GF-D8 (cell line): ENCODE measurements at regions not wholly inside any gene's neighbourhood (a gene's known extent, or its start where the extent isn't known, plus 50 kb on each side); places are given as distances from the start of the nearest gene placed in this dataset.

Source experiments
- DNase-seq: peaks from one replicate; lab custom pipeline; 2025; lab: John Stamatoyannopoulos, UW

- no peak for DNase-seq
Measured at GRCh38 chr5:97400537-97400936, 217.5 kb upstream of the RIOK2 start.

- no peak for DNase-seq
Measured at GRCh38 chr5:97405941-97406340, 222.9 kb upstream of the RIOK2 start.

- DNase-seq: no peak
Measured at GRCh38 chr5:97406946-97407676, 224.1 kb upstream of the RIOK2 start.

GRCh38 chr5:97408331-97408730, 225.3 kb upstream of the RIOK2 start:
- no peak for DNase-seq

GRCh38 chr5:97412959-97413358, 229.9 kb upstream of the RIOK2 start:
- DNase-seq: no peak

GRCh38 chr5:97417986-97418385, 234.9 kb upstream of the RIOK2 start:
- no peak for DNase-seq

- DNase-seq: no peak
Measured at GRCh38 chr5:97418462-97418861, 235.4 kb upstream of the RIOK2 start.

GRCh38 chr5:97420646-97421045, 237.6 kb upstream of the RIOK2 start:
- no peak for DNase-seq

GRCh38 chr5:97422678-97423077, 239.6 kb upstream of the RIOK2 start:
- DNase-seq: no peak

- no peak for DNase-seq
Measured at GRCh38 chr5:97425511-97425910, 242.5 kb upstream of the RIOK2 start.

- DNase-seq: no peak
Measured at GRCh38 chr5:97427235-97427634, 244.2 kb upstream of the RIOK2 start.

- DNase-seq: no peak
Measured at GRCh38 chr5:97434021-97434420, 251.0 kb upstream of the RIOK2 start.

GRCh38 chr5:97436405-97436804, 253.4 kb upstream of the RIOK2 start:
- no peak for DNase-seq

- DNase-seq: no peak
Measured at GRCh38 chr5:97443740-97444139, 260.7 kb upstream of the RIOK2 start.

- DNase-seq: no peak
Measured at GRCh38 chr5:97449172-97449571, 266.1 kb upstream of the RIOK2 start.

GRCh38 chr5:97452646-97453045, 269.6 kb upstream of the RIOK2 start:
- no peak for DNase-seq

- DNase-seq: no peak
Measured at GRCh38 chr5:97453263-97453662, 270.2 kb upstream of the RIOK2 start.

- no peak for DNase-seq
Measured at GRCh38 chr5:97454015-97454414, 271.0 kb upstream of the RIOK2 start.

- DNase-seq: no peak
Measured at GRCh38 chr5:97455996-97456395, 272.9 kb upstream of the RIOK2 start.

- no peak for DNase-seq
Measured at GRCh38 chr5:97458851-97459250, 275.8 kb upstream of the RIOK2 start.

- DNase-seq: no peak
Measured at GRCh38 chr5:97471951-97472350, 288.9 kb upstream of the RIOK2 start.

GRCh38 chr5:97475847-97476246, 292.8 kb upstream of the RIOK2 start:
- no peak for DNase-seq

GRCh38 chr5:97476852-97477534, 293.9 kb upstream of the RIOK2 start:
- no peak for DNase-seq

- DNase-seq: no peak
Measured at GRCh38 chr5:97478483-97478882, 295.4 kb upstream of the RIOK2 start.
